Central memory CD4-positive, alpha-beta T cell (primary cell): ENCODE measurements at regions not wholly inside any gene's neighbourhood (a gene's known extent, or its start where the extent isn't known, plus 50 kb on each side); places are given as distances from the start of the nearest gene placed in this dataset.

Source experiments
- DNase-seq: peaks from one replicate; pipeline ENCODE4 v3.0.0; 2022

DNA sequence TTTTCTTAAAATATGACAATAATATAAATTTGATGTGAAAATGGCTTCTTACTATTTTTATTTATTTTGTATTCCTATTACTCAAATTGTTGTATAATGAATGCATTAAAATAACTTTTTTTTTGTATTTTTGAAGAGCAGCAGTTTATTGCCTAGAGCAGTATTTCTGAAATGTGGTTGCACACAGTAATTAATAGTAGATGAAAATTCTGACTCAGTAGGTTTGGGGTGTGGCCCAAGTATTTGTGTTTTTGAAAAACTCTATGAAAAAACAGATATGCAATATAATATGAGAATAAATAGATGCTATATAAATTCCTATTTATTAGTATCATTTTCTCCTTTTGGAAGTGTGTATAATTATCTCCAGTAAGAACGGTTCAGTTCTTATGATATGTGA lies 2225.3 kb upstream of the C9orf72 start:
- no peak for DNase-seq

- DNase-seq: no peak
Observed at GRCh38 chr9:29799227-29799626, 2225.9 kb upstream of the C9orf72 start.

DNA sequence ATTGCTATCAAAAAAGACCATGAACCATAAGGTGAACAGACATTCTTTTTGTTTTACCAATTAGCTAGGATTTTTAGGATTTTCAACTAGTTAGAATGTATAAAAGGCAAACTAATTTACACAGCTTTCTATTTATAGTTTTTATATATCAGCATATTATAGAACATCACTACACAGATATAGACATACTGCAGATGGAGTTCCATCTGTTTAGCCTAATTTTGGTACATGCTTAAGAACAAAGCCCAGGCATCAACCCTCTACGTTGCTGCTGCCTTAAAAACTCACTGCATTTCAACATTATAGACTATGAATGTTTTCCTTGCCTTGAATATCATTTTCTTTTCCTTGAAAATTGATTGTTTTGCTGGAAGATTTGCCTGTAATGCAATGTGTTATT lies 2227.5 kb upstream of the C9orf72 start:
- DNase-seq: no peak

GRCh38 chr9:29802454-29802853 lies 2229.2 kb upstream of the C9orf72 start:
- DNase-seq: no peak

GRCh38 chr9:29806937-29807618 lies 2233.8 kb upstream of the C9orf72 start:
- no peak for DNase-seq

GRCh38 chr9:29816954-29817703 lies 2243.8 kb upstream of the C9orf72 start:
- DNase-seq: no peak

DNA sequence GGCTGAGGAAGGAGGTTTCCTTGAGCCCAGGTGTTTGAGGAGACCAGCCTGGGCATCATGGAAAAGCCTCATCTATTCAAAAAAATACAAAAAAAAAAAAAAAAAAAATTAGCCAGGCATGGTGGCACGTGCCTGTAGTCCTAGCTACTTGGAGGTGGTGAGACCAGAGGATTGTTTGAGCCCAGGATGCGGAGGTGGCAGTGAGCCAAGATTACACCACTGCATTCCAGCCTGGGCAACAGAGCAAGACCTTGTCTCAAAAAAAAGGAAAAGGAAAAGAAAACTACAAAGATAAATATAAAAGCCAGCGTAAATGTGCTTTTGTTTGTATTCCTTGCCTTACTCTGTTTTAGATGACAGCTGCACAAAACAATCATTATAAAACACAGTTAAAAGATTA lies 2249.2 kb upstream of the C9orf72 start:
- no peak for DNase-seq

DNA sequence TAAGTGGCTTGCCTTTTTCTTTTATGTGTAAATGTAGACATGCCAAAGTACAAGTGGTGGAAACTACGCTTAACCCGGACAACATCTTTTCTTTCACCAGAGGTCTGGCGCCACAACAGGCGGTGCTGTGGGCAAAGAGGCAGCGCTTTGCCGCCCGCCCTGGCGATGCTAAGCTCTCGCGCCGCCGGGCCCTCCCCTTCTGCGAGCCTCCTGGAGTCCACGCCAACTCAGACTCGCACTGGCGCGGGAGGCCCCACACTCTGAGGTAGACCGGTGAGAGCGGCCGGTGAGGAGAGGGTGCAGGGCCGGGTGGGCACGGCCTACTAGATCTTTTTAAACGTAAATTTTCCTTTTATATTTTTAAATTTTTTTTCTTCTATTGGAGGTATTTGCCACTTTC lies 2253.1 kb upstream of the C9orf72 start:
- no peak for DNase-seq

DNA sequence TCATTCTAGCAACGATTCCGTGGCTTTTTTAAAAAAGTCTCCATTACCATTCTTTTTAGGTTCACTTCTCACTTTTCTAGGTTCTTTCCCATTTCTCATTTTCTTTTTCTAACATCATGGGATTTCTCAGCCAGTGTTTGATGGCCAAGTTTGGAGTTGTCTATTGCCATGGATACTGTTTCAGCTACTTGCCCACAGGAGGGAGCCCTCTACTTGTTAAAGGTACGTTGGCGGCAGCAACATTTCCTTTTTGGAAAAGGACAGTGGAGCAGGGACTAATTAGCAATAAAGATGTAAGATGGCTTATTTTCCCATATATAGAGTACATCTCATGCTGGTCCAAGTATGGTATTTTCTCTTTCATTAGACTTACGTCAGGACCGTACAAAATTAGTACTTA lies 2257.5 kb upstream of the C9orf72 start:
- no peak for DNase-seq

DNA sequence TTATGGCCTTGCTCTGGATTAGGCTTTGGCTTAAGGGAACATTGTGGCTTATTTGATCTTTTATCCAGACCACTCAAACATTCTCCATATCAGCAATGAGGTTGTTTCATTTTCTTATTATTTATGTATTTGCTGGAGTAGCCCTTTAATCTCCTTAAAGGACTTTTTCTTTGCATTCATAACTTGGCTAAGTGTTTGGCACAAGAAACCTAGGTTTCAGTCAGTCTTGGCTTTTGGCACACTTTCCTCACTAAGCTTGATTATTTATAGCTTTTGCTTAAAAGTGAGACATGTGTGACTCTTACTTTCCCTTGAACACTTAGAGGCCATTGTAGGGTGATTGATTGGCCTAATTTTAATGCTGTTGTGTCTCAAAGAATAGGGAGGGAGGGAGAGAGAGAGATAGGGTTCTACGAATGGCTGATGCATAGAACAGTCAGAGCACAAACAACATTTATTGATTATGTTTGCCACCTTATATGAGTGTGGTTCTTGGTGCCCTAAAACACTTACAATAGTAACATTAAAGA lies 2265.3 kb upstream of the C9orf72 start:
- DNase-seq: no peak

- no peak for DNase-seq
Observed at GRCh38 chr9:29844251-29844650, 2271.0 kb upstream of the C9orf72 start.

GRCh38 chr9:29850664-29851063 lies 2277.4 kb upstream of the C9orf72 start:
- no peak for DNase-seq

- DNase-seq: no peak
Observed at GRCh38 chr9:29861803-29862202, 2288.5 kb upstream of the C9orf72 start.

- no peak for DNase-seq
Observed at GRCh38 chr9:29865764-29866313, 2292.6 kb upstream of the C9orf72 start.

GRCh38 chr9:29866556-29866955 lies 2293.3 kb upstream of the C9orf72 start:
- no peak for DNase-seq

- DNase-seq: no peak
Observed at GRCh38 chr9:29873579-29873978, 2300.3 kb upstream of the C9orf72 start.

GRCh38 chr9:29875547-29875946 lies 2302.3 kb upstream of the C9orf72 start:
- no peak for DNase-seq

DNA sequence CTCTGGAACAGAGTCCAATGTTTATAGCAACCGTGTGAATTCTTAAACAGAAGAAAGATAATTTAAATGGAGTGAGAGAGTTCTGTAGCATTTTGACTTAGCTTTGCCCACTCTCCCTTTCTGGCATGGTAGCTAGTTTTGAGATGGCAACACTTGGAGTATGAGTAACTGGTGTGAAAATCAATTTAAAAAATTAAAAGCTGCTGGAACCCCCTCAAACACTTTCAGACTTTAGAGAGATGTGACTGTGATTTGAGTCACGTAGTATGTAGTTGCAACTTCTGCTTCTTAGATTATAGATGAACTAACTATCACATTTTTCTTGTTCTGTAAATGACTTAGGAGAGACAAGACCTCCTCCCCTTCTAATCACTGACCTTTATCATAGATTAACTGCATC lies 2309.5 kb upstream of the C9orf72 start:
- DNase-seq: no peak

DNA sequence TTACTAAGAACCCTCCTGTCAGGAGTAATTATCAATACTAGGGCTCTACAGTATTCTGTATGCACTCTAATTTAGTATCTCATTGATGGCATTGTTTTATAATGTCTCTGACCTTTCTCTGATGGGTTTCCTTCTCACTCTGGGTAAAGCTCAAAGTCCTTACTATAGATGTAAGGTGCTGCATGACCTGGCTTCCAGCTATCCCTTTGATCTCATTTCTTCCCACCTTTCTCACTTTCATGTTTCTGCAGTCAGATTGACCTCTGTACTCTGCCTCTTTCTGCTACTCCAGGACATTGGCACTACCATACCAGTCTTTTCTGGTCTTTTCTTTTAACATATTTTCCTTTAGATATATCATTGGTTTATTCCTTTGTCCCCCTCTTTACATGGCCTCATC lies 2332.8 kb upstream of the C9orf72 start:
- no peak for DNase-seq

- no peak for DNase-seq
Observed at GRCh38 chr9:29928072-29928471, 2354.8 kb upstream of the C9orf72 start.

DNA sequence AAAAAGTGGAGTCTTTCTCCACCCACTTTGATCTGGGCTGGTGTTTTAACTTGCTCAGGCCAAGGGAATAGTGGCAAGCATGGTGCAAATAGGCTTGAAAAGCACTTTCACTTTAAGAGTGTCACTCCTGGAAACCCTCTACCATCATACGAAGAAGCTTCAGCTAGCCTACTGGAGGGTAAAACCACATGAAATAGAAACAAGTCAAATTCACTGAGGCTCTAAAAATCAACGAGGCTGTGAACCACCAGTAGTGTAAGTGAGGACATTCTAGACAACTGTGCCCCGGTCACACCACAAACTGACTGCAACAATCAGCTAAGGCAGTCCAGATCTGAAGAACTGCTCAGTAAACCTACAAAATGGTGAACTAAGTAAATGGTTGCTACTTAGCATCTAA lies 2366.3 kb upstream of the C9orf72 start:
- DNase-seq: no peak

DNA sequence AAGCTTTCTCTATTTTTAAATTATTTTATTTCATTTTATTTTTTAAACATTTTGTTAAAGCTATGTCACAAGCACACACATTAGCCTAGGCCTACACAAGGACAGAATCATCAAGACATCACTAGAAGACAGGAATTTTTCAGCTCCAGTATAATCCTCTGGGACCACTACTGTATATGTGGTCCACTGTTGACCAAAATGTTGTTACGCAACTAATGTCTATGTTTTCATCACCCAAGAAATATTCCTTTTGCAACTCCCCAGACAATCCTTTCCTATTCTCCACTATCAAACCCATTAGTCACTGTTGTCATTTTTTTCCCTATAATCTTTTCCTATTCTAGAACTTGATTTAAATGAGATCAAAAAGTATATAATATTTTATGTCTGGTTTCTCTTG lies 2371.7 kb upstream of the C9orf72 start:
- no peak for DNase-seq

DNA sequence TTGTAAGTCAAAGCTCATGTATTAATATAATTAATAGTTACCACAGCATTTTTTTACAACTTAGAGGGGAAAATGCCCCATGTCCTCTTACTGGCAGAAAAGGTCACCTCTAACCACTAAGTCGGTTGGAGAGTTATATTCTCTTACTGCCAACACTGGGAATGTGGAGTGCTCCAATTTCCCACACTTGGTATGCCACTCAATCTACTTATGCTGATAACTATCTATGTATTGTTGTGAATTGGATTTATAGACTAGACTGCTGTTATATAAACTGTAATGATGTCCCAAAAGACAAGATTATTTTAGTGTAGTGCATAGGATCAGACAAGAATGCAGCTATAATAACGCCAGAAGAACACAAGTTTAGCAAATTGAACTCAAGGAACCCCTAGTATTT lies 2385.2 kb upstream of the C9orf72 start:
- DNase-seq: no peak

GRCh38 chr9:29965834-29966233 lies 2392.6 kb upstream of the C9orf72 start:
- DNase-seq: no peak
